Bronchial epithelial cell (primary cell): ENCODE measurements at regions not wholly inside any gene's neighbourhood (a gene's known extent, or its start where the extent isn't known, plus 50 kb on each side); places are given as distances from the start of the nearest gene placed in this dataset.

ENCODE experiments used
- DNase-seq: peaks from one replicate; pipeline ENCODE4 v3.0.0-alpha.2; 2010; ENCODE audit warnings: low read depth
- FAIRE-seq: peaks from 2 replicates; lab custom pipeline; 2011; peaks lifted over from hg19 to GRCh38; lab: Jason Lieb, UNC
- H3K27me3 ChIP-seq: 2 replicates; pipeline ENCODE4 v1.5.1; 2011; ENCODE audit warnings: low read length; ENCODE audit not compliant: control insufficient read depth, insufficient read depth
- H3K36me3 ChIP-seq: 2 replicates; pipeline ENCODE4 v1.5.1; 2011; ENCODE audit warnings: low read length; ENCODE audit not compliant: control insufficient read depth, insufficient read depth
- H3K4me3 ChIP-seq: 2 replicates; pipeline ENCODE4 v1.5.1; 2011; ENCODE audit warnings: mild to moderate bottlenecking, low read depth, low read length, control low read depth
- CTCF ChIP-seq: IDR thresholded peaks from 2 replicates; pipeline ENCODE4 v1.5.1; 2011; ENCODE audit warnings: mild to moderate bottlenecking, moderate library complexity, low read length, control low read depth, inconsistent platforms; ENCODE audit not compliant: insufficient read depth, severe bottlenecking

- TF ChIP-seq CTCF, result no peak
- H3K36me3 ChIP-seq, result no peaks in the 10 kb centered on the region
- FAIRE-seq (no peak), DNase-seq (no peak)
- H3K4me3 ChIP-seq, result no peak overlapping the region
- no peaks in the 10 kb centered on the region for H3K27me3 ChIP-seq
These were observed 163.8 kb downstream of the CHST1 start for GRCh38 chr11:45501392-45502225.

- Histone ChIP-seq H3K36me3 (no peaks in the 10 kb centered on the region), H3K27me3 (no peaks in the 10 kb centered on the region), H3K4me3 (no peak overlapping the region)
- no peak for DNase-seq
- no peak for TF ChIP-seq CTCF
- FAIRE-seq, result no peak
These were observed 165.0 kb downstream of the CHST1 start for GRCh38 chr11:45500451-45500850.

- TF ChIP-seq CTCF, result no peak
- DNase-seq (no peak), FAIRE-seq (no peak)
These were observed 170.7 kb downstream of the CHST1 start for GRCh38 chr11:45494738-45495137.

GRCh38 chr11:45489281-45489905 is 176.0 kb downstream of the CHST1 start:
- no peak for TF ChIP-seq CTCF
- no peak for FAIRE-seq
- no peak for DNase-seq
- no peaks in the 10 kb centered on the region for H3K27me3 ChIP-seq
- H3K36me3 ChIP-seq, result no peaks in the 10 kb centered on the region
- no peak overlapping the region for H3K4me3 ChIP-seq

More at GRCh38 chr11:45494738-45495137, 170.7 kb downstream of the CHST1 start:
- no peak overlapping the region for H3K4me3 ChIP-seq
- no peaks in the 10 kb centered on the region for H3K27me3 ChIP-seq
- no peaks in the 10 kb centered on the region for H3K36me3 ChIP-seq

GRCh38 chr11:45486461-45486860 is 179.0 kb downstream of the CHST1 start:
- H3K27me3 ChIP-seq, result no peaks in the 10 kb centered on the region
- no peak for DNase-seq
- peak; percentile 7 for FAIRE-seq
- TF ChIP-seq CTCF, result no peak
- H3K4me3 ChIP-seq, result no peak overlapping the region
- no peaks in the 10 kb centered on the region for H3K36me3 ChIP-seq
